K562 (cell line): ENCODE measurements at regions not wholly inside any gene's neighbourhood (a gene's known extent, or its start where the extent isn't known, plus 50 kb on each side); places are given as distances from the start of the nearest gene placed in this dataset.

Experiments used
- ASH1L ChIP-seq: fragments of 450-650 bp; IDR thresholded peaks from 2 replicates; pipeline ENCODE4 v1.6.1; 2018; ENCODE audit warnings: borderline replicate concordance, mild to moderate bottlenecking, low read depth; ENCODE audit not compliant: partially characterized antibody
- FOS ChIP-seq: IDR thresholded peaks from 3 replicates; pipeline ENCODE4 v1.6.1; 2011; ENCODE audit not compliant: insufficient read length; ENCODE audit errors: extremely low read depth
- GTF2E2 ChIP-seq: fragments of 200-800 bp; sonication (Bioruptor generic); IDR thresholded peaks from 2 replicates; pipeline ENCODE4 v1.6.1; 2016; ENCODE audit warnings: missing genetic modification characterization, missing compliant biosample characterization
- IFI16 ChIP-seq: fragments of 250-450 bp; sonication (Bioruptor Pico); IDR thresholded peaks from 2 replicates; pipeline ENCODE4 v2.1.2; 2022; ENCODE audit warnings: mild to moderate bottlenecking, inconsistent platforms
- NKRF ChIP-seq: fragments of 450-650 bp; IDR thresholded peaks from 2 replicates; pipeline ENCODE4 v1.6.1; 2016; ENCODE audit warnings: borderline replicate concordance
- RUNX1 ChIP-seq: sonication (generic); IDR thresholded peaks from 2 replicates; pipeline ENCODE4 v1.6.1; 2016; ENCODE audit warnings: antibody characterized with exemption, low read depth
- SMAD1 ChIP-seq: fragments of 150-350 bp; IDR thresholded peaks from 2 replicates; pipeline ENCODE4 v1.6.1; 2014; ENCODE audit warnings: low read length, low read depth; ENCODE audit not compliant: partially characterized antibody
- SMARCE1 ChIP-seq: fragments of 450-650 bp; IDR thresholded peaks from 2 replicates; pipeline ENCODE4 v1.7.1; 2016; ENCODE audit warnings: mild to moderate bottlenecking
- SPI1 ChIP-seq: IDR thresholded peaks from 2 replicates; pipeline ENCODE4 v1.6.1; 2011; ENCODE audit warnings: low read depth, low read length, control low read depth, borderline replicate concordance
- VEZF1 ChIP-seq: fragments of 200-800 bp; sonication (Bioruptor generic); IDR thresholded peaks from 2 replicates; pipeline ENCODE4 v1.6.1; 2017; ENCODE audit warnings: missing genetic modification characterization, missing compliant biosample characterization
- ZNF165 ChIP-seq: fragments of 250-450 bp; sonication (Bioruptor Pico); IDR thresholded peaks from 2 replicates; pipeline ENCODE4 v1.4.0; 2020; ENCODE audit warnings: borderline replicate concordance
- ZSCAN32 ChIP-seq: fragments of 450-650 bp; formaldehyde crosslinking; IDR thresholded peaks from 2 replicates; pipeline ENCODE4 v1.4.0; 2020; ENCODE audit warnings: mild to moderate bottlenecking, moderate library complexity
- TF ChIP-seq, protein P1 (sequence below): fragments of 250-450 bp; sonication (Bioruptor Pico); IDR thresholded peaks from 2 replicates; pipeline ENCODE4 v1.8.0; 2021; ENCODE audit warnings: borderline replicate concordance, mild to moderate bottlenecking, moderate library complexity; ENCODE audit not compliant: poor library complexity, severe bottlenecking
- TF ChIP-seq, protein P2 (sequence below): fragments of 450-650 bp; formaldehyde crosslinking; IDR thresholded peaks from 2 replicates; pipeline ENCODE4 v1.4.0; 2020; ENCODE audit warnings: mild to moderate bottlenecking, moderate library complexity

DNA sequence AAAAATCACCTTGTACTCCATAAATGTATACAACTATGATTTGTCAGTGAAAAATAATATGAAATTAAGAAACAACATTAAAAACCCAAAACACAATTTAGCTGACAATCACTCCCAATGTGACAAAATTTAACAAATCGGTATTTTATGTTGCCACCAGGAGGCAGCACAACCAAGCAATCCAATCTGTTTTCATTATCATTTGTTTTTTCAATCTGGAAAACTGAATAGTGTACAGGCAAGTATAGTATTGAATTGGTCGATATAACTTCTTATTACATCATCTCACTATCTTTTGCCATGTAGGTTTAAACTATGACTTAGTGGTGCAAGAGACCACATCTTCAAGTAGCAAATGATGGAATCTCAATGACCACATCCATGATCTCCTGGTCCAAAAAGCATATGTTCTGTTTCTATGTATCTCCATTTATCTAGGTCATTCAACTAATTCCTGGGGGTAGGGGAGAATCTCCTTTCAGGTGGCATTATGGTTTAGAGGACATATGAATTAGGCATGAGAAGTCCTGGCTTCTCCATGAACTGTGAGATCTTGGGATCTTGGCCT, 112.9 kb upstream of the AGA start (continued):
- TF ChIP-seq, protein P1, sequence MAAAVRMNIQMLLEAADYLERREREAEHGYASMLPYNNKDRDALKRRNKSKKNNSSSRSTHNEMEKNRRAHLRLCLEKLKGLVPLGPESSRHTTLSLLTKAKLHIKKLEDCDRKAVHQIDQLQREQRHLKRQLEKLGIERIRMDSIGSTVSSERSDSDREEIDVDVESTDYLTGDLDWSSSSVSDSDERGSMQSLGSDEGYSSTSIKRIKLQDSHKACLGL, result no peak
- TF ChIP-seq ZNF165 (CRISPR knock-in tag) (no peak), ZSCAN32 (CRISPR knock-in tag) (no peak), SMAD1 (no peak), VEZF1 (no peak), RUNX1 (no peak), NKRF (no peak), IFI16 (CRISPR knock-in tag) (no peak), FOS (no peak), SMARCE1 (no peak), GTF2E2 (tag) (no peak), SPI1 (no peak), ASH1L (no peak)
- TF ChIP-seq, protein P2, sequence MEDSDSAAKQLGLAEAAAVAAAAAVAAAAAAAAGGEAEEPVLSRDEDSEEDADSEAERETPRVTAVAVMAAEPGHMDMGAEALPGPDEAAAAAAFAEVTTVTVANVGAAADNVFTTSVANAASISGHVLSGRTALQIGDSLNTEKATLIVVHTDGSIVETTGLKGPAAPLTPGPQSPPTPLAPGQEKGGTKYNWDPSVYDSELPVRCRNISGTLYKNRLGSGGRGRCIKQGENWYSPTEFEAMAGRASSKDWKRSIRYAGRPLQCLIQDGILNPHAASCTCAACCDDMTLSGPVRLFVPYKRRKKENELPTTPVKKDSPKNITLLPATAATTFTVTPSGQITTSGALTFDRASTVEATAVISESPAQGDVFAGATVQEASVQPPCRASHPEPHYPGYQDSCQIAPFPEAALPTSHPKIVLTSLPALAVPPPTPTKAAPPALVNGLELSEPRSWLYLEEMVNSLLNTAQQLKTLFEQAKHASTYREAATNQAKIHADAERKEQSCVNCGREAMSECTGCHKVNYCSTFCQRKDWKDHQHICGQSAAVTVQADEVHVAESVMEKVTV (CRISPR knock-in tag), result 0 out of 2 replicates have a peak, but pooled peaks have one; percentile 13
